ENCODE measurements at regions not wholly inside any gene's neighbourhood (a gene's known extent, or its start where the extent isn't known, plus 50 kb on each side); places are given as distances from the start of the nearest gene placed in this dataset.

- TF ChIP-seq SP1 (IDR thresholded peaks at IDR 0.05) (no peak), YY1 (IDR thresholded peaks at IDR 0.05) (no peak), NR2F2 (IDR thresholded peaks at IDR 0.05) (no peak), EGR1 (IDR thresholded peaks at IDR 0.05; ENCODE audit: low read depth in 2 of 2) (no peak), RXRA (IDR thresholded peaks at IDR 0.05) (no peak), HNF4A (conservative IDR thresholded peaks at IDR 0.05) (no peak), FOXA2 (IDR thresholded peaks at IDR 0.05) (no peak), JUND (IDR thresholded peaks at IDR 0.05) (no peak), ATF3 (IDR thresholded peaks at IDR 0.05) (no peak), MAX (IDR thresholded peaks at IDR 0.05) (no peak), REST (IDR thresholded peaks at IDR 0.05) (no peak), ZBTB33 (IDR thresholded peaks at IDR 0.05) (no peak), TAF1 (conservative IDR thresholded peaks at IDR 0.05) (no peak), FOXA1 (IDR thresholded peaks at IDR 0.05) (no peak)
- DNase-seq (ENCODE audit: low spot score): no peak
- 97% methylated on average over 2 of the region's 2 CpGs for WGBS
- Histone ChIP-seq H3K9me3 (ENCODE audit: control insufficient read depth in 4 of 4, low read length in 3 of 4) (no peaks in the 10 kb centered on the region), H3K27me3 (ENCODE audit: control insufficient read depth in 4 of 4, insufficient read depth in 4 of 4, low read length in 3 of 4) (no peaks in the 10 kb centered on the region), H3K4me3 (ENCODE audit: low read depth in 1 of 3, low read length in 3 of 3) (no peak overlapping the region), H3K4me1 (ENCODE audit: control insufficient read depth in 4 of 4, insufficient read depth in 4 of 4, low read length in 3 of 4) (no peaks in the 10 kb centered on the region), H3K9ac (ENCODE audit: low read depth in 1 of 2, low read length in 2 of 2) (no peak overlapping the region), H3K36me3 (ENCODE audit: control insufficient read depth in 4 of 4, insufficient read depth in 3 of 4, low read depth in 1 of 4, low read length in 3 of 4) (no peaks in the 10 kb centered on the region), H3K27ac (ENCODE audit: low read depth in 1 of 2, low read length in 2 of 2) (no peak overlapping the region)
Measured at GRCh38 chr5:109566361-109566760, 123.4 kb upstream of the MAN2A1 start.

GRCh38 chr5:109563739-109564138, 126.0 kb upstream of the MAN2A1 start:
- no peak for TF ChIP-seq EGR1 (IDR thresholded peaks at IDR 0.05; ENCODE audit: low read depth in 2 of 2)
- no peak for TF ChIP-seq RAD21 (IDR thresholded peaks at IDR 0.05)
- TF ChIP-seq GABPA (IDR thresholded peaks at IDR 0.05 in 1 of 2, conservative IDR thresholded peaks at IDR 0.05 in 1 of 2): no peak
- TF ChIP-seq HNF4G (IDR thresholded peaks at IDR 0.05): no peak
- TF ChIP-seq ZBTB33 (IDR thresholded peaks at IDR 0.05): no peak
- TF ChIP-seq RXRA (IDR thresholded peaks at IDR 0.05): no peak
- no peak for TF ChIP-seq SP1 (IDR thresholded peaks at IDR 0.05)
- no peak for TF ChIP-seq FOXA1 (IDR thresholded peaks at IDR 0.05)
- no peak for TF ChIP-seq FOXA2 (IDR thresholded peaks at IDR 0.05)
- no peak for TF ChIP-seq CTCF (IDR thresholded peaks at IDR 0.05; ENCODE audit: low read depth, low read length, missing input control)
- TF ChIP-seq MAX (IDR thresholded peaks at IDR 0.05): no peak
- no peak for DNase-seq (ENCODE audit: low spot score)
- no peaks in the 10 kb centered on the region for H3K36me3 ChIP-seq (ENCODE audit: control insufficient read depth in 4 of 4, insufficient read depth in 3 of 4, low read depth in 1 of 4, low read length in 3 of 4)
- H3K4me3 ChIP-seq (ENCODE audit: low read depth in 1 of 3, low read length in 3 of 3): no peak overlapping the region
- H3K4me1 ChIP-seq (ENCODE audit: control insufficient read depth in 4 of 4, insufficient read depth in 4 of 4, low read length in 3 of 4): no peaks in the 10 kb centered on the region
- peaks cover 0 to 2% (median 0%) of the 10 kb centered on the region in 4 donors for H3K9me3 ChIP-seq (ENCODE audit: control insufficient read depth in 4 of 4, low read length in 3 of 4)
- H3K9ac ChIP-seq (ENCODE audit: low read depth in 1 of 2, low read length in 2 of 2): no peak overlapping the region
- WGBS: 95% methylated on average over 1 of the region's 1 CpG
- no peaks in the 10 kb centered on the region for H3K27me3 ChIP-seq (ENCODE audit: control insufficient read depth in 4 of 4, insufficient read depth in 4 of 4, low read length in 3 of 4)
- no peak overlapping the region for H3K27ac ChIP-seq (ENCODE audit: low read depth in 1 of 2, low read length in 2 of 2)
